D721Med (cell line): ENCODE measurements at regions not wholly inside any gene's neighbourhood (a gene's known extent, or its start where the extent isn't known, plus 50 kb on each side); places are given as distances from the start of the nearest gene placed in this dataset.

ENCODE experiments used
- DNase-seq: peaks from one replicate; pipeline ENCODE4 v3.0.0; 2011; ENCODE audit warnings: low spot score; ENCODE audit not compliant: insufficient read length
- FAIRE-seq: peaks from 2 replicates; lab custom pipeline; 2011; peaks lifted over from hg19 to GRCh38; lab: Jason Lieb, UNC
- TF ChIP-seq, protein P1 (sequence below): IDR thresholded peaks from 2 replicates; pipeline ENCODE4 v1.5.1; 2012; ENCODE audit warnings: mild to moderate bottlenecking, control low read depth; ENCODE audit not compliant: insufficient read depth; ENCODE audit errors: missing control alignments

DNA sequence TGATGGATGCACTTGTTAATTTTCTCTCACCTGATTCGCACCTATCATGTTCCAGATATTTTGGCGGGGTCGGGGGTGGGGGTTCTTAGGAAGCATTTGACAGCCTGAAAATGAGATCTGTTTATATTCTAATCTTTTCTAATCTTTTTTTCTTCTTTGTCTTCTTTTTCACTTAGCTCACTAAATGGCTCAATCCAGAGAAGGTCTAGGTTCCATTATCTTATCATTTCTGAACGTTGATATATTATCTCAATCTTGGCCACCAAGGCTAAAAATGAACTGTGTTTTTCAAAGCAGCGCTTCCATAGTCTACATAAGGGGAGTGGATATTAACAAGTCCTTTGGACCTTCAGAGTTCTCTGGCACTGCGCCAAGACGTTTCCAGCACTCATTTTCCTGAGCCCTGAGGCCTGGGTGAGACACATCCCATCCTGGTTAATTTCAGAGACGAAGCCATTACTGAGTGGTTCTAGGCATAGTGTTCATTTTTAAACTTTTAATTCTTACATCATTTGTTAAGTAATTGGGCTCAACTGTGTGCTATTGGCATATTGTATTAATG lies 229.0 kb downstream of the SOX11 start:
- FAIRE-seq (no peak), DNase-seq (no peak)
- TF ChIP-seq, protein P1, sequence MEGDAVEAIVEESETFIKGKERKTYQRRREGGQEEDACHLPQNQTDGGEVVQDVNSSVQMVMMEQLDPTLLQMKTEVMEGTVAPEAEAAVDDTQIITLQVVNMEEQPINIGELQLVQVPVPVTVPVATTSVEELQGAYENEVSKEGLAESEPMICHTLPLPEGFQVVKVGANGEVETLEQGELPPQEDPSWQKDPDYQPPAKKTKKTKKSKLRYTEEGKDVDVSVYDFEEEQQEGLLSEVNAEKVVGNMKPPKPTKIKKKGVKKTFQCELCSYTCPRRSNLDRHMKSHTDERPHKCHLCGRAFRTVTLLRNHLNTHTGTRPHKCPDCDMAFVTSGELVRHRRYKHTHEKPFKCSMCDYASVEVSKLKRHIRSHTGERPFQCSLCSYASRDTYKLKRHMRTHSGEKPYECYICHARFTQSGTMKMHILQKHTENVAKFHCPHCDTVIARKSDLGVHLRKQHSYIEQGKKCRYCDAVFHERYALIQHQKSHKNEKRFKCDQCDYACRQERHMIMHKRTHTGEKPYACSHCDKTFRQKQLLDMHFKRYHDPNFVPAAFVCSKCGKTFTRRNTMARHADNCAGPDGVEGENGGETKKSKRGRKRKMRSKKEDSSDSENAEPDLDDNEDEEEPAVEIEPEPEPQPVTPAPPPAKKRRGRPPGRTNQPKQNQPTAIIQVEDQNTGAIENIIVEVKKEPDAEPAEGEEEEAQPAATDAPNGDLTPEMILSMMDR = no peak

DNA sequence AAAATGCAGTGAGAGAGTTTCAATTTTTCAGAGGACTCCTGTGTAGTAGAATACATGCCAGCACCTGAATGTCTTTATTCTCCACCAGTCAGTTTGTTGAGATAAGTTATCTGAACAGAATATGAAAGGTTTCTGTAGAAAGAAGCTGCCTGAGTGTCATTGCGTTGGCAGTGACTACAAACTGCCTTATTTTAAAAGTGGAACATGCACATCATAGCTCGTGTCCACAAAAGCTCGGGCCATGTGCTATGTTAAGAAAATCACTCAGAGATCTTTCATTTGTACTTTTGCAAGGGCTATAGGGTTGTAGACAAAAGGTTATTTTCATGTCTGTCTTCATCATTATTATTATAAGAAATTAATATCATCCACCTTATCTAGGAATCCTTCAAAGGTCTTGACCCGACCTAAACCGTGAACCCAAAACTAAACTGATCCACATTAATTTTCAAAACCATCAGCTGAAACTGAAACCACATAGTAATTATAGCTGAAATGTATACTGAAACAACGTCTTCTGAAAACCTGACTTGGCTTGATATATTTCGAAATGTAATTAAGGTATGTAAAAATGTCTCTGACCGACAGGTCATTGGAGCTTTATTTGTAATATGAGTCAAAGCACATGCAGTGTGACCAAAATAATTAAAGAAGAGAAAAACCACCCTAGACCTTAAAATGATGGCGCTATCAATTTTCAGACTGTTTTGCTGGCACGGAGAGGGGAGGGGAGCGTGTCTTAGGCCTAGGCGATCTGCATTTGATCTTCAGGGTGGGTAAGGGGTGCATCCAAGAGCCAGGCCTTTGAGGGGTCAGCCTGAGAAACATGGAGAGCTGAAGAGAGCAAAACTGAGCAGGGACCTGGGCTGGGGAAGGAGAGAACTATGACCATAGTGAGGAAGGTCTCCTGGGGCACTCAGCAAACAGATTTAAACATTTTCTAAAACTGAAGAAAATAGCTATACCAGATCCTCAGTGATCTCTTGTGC lies 232.1 kb downstream of the SOX11 start:
- no peak for FAIRE-seq
- TF ChIP-seq, protein P1 = no peak
- no peak for DNase-seq

DNA sequence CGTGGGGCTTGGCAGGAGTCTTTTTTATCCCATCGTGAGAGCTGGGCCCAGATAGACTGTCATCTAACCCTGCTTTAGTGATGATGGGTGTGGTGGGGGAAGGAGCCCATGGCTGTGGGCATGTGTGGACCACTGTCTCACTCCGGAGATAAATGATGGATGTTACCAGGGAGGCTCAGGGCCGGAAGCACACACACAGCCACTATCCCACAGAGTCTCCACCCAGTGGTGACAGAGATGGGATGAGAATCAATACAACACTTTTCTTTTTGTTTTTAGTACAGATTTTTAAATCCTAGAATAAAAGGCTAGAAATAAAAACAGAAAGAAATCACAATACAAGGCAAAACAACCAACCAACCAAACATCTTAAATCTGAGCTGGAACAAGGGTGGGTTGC lies 233.4 kb downstream of the SOX11 start:
- TF ChIP-seq, protein P1 = no peak
- FAIRE-seq = no peak
- no peak for DNase-seq

DNA sequence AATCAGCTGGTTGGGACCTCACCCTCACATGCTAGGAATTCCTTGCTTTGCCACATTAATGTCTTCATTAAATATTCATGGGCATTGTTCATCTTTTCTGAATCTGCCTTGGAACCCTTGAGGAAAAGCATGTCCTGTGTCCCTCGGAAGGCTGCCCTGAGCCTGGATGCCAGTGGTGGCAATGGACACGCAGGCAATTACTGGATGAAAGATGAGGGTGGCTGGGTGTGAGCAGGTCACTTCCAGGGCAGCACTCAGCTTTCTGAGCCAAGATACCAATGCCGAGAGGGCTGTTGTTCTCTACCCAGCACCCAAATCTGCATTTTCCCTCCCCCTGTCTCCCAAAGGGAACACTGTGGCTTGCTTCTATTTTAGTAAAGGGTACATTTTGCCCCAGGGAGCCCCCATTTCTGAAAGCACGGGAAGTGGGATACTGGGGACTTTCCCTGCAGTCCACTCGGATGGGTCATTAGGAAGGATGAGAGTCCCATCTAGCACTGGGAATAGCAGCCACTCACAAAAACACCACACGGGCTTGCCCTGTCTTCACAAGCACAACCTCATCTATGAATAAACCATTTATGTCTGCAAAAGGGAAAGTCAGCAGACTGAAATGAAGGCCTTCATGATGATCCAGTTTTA lies 234.8 kb downstream of the SOX11 start:
- no peak for DNase-seq
- TF ChIP-seq, protein P1 = no peak
- no peak for FAIRE-seq

DNA sequence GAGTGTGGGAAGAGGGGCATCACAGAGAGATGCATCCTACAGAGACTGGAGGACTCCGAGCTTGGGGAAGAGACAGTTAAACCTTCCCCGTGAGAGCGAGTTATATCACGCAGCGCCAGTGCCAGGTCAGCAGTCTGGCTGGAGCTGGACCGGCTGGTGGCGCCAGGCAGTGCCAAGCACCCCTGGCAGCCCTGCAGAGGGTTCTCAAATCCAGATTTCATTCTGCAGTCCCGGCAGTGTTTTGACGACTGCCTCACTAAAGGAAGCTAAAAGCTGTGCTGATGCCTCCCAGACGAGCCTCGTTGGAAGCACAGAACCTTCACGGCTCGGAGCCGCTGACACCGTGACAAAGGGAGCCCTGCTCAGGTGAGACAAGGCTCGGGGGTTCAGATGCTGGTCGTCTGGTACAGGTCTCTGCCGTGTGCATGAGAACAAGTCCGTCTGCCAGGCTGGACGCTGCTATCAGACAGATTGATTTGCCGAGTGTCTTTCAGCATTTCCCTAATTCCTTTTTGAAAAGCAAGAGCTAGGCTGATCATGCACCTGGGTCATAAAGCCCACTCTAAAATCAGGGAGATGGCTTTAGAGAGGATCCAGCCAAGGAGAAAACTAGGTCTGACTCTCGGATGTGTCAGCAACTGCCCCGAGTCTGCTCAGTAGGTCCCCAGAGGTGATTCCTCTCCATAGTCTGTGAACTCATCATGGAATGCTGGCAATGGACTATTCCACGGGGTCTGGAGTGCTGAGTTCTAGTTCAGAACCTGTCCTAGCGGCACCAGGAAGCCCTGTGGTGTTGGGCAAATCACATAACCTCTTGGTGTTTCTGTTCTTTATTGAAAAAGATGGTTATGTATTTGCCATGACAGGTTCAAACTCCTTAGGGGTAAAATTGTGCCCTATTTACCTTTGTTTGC lies 240.6 kb downstream of the SOX11 start:
- TF ChIP-seq, protein P1 = no peak
- FAIRE-seq (no peak), DNase-seq (no peak)

DNA sequence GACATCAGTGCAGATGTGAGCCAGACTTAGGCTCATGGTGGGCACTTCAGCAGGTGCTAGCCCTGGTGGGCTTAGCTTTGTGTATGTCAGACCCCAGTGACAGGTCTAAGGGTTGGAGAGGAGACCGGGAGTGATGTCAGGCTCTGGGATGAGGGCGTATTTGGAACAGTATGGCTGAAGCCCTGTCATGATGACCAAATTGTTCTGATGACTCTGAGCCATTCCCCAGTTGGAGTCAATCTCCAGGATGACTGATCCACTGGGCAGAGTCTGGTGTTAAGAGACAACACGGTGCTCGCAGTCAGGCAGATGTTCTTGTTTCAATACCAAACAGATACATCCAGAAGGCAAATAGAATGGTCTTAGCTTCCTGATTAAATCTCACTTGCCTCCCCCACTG lies 241.5 kb downstream of the SOX11 start:
- FAIRE-seq (no peak), DNase-seq (no peak)
- TF ChIP-seq, protein P1 = no peak
